Thyroid gland (tissue), 4 donors: ENCODE measurements at regions not wholly inside any gene's neighbourhood (a gene's known extent, or its start where the extent isn't known, plus 50 kb on each side); places are given as distances from the start of the nearest gene placed in this dataset.

Source experiments
- POLR2A ChIP-seq, 2 donors: fragments of 450-650 bp; IDR thresholded peaks; one replicate each; pipeline ENCODE4 v1.6.1; 2017; ENCODE audit warnings: antibody characterized with exemption in 2 of 2, mild to moderate bottlenecking in 2 of 2, moderate library complexity in 1 of 2
- TF ChIP-seq, protein P1 (sequence below), 6 experiments: fragments of 200-600 bp in 3 of 6; fragments of 450-650 bp in 3 of 6; sonication (generic) in 3 of 6; IDR thresholded peaks; one replicate each; pipeline ENCODE4 v1.5.1; 2016 to 2019; ENCODE audit warnings: antibody characterized with exemption in 6 of 6, mild to moderate bottlenecking in 2 of 6, inconsistent platforms in 1 of 6, moderate library complexity in 1 of 6

DNA sequence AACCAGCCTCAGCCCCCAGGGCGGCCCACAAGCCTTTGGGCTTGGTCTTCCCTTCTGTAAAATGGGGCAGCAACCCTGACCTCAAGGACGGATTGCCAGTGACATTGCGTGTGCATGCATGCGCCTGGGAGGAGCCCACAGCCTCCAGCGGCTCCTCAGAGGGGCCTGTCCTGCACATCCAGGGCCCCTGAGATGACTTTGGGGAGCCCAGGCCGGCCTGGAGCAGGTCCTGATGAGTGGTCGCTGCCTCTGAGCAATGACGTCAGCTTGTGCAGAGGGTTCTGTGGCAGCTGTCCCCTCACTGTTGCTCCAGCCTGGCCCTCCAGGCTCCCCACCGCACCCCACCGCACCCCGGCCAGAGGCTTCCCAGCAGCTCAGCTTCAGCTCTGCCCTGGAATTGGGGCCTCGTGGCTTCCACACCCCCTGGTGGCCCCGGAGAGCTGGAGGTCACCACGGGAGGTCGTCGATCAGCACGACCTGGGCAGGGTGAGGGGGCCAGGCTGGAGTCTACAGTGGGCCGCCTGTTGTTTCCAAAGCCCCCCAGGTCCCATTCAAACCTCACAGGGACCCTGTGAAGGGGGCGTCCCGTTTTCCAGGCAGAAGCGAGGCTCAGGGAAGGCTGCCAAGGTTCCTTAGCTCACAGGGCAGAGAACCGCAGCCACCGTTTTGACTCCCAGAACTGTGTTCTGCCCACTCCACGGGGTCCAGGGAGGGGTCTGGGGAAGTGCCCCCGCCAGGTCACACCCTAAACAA is 341.8 kb downstream of the SEC14L1 start:
- TF ChIP-seq, protein P1, sequence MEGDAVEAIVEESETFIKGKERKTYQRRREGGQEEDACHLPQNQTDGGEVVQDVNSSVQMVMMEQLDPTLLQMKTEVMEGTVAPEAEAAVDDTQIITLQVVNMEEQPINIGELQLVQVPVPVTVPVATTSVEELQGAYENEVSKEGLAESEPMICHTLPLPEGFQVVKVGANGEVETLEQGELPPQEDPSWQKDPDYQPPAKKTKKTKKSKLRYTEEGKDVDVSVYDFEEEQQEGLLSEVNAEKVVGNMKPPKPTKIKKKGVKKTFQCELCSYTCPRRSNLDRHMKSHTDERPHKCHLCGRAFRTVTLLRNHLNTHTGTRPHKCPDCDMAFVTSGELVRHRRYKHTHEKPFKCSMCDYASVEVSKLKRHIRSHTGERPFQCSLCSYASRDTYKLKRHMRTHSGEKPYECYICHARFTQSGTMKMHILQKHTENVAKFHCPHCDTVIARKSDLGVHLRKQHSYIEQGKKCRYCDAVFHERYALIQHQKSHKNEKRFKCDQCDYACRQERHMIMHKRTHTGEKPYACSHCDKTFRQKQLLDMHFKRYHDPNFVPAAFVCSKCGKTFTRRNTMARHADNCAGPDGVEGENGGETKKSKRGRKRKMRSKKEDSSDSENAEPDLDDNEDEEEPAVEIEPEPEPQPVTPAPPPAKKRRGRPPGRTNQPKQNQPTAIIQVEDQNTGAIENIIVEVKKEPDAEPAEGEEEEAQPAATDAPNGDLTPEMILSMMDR (IDR thresholded peaks at IDR 0.05): no peak
- TF ChIP-seq POLR2A (IDR thresholded peaks at IDR 0.05): no peak
